ENCODE measurements at regions not wholly inside any gene's neighbourhood (a gene's known extent, or its start where the extent isn't known, plus 50 kb on each side); places are given as distances from the start of the nearest gene placed in this dataset.

DNA sequence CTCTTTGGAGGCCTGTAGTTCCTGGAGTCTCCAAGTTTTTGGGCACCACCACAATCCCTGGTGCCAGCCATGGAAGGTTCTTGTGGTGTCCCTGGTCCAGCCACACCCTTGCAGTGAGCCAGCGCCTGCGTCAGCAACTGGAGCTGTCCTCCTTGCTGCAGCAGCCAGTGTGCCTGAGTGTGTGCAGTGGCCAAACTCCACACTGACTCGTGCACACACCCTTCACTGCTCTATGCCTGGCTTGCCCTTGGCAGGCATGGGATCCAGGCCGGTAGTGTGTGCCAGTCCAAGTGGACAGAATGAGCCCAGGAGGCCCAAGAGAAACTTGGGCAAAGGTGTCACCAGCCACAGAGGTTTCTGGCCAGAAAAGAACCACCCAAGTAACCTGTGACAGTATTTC is 1074.0 kb downstream of the PCDH18 start:
- DNase-seq (ENCODE audit: low read depth, low spot score), result no peak
- in situ Hi-C loops (cut with HindIII; ENCODE audit: low pct_unique_long_range_greater_than_20kb, low sequenced_read_pairs) (no loop called here), intact Hi-C loops (cut with micrococcal nuclease; ENCODE audit: unreplicated experiment) (no loop called here)
- ChIA-PET POLR2A (no interaction called here), CTCF (no interaction called here)
- ATAC-seq, result no peak
- no peaks in the 10 kb centered on the region for H3K4me1 ChIP-seq (ENCODE audit: control insufficient read depth, insufficient read depth, low read length)
- no TSS peak for BruUV-seq (replicated peaks)
- no peak overlapping the region for H3K27ac ChIP-seq (ENCODE audit: low read length)
- TF ChIP-seq SIN3A (IDR thresholded peaks at IDR 0.05; ENCODE audit: borderline replicate concordance, insufficient read depth, low read depth, low read length) (no peak), POLR2AphosphoS5 (IDR thresholded peaks at IDR 0.05; ENCODE audit: low read depth, low read length) (no peak), TCF7L2 (IDR thresholded peaks at IDR 0.05; ENCODE audit: low read depth, low read length) (no peak), CTCF (IDR thresholded peaks at IDR 0.05) (no peak), REST (IDR thresholded peaks at IDR 0.05; ENCODE audit: insufficient read depth in 1 of 2, low read depth in 2 of 2, low read length in 1 of 2) (no peak)
- no peaks in the 10 kb centered on the region for H3K27me3 ChIP-seq (ENCODE audit: control insufficient read depth, insufficient read depth, low read length)
- no peak overlapping the region for H3K4me3 ChIP-seq (ENCODE audit: low read depth in 2 of 2, low read length in 2 of 2)
- H3K9me3 ChIP-seq (ENCODE audit: control insufficient read depth, insufficient read depth, low read depth, low read length), result no peaks in the 10 kb centered on the region
- no peaks in the 10 kb centered on the region for H3K36me3 ChIP-seq (ENCODE audit: control insufficient read depth, insufficient read depth, low read length)

DNA sequence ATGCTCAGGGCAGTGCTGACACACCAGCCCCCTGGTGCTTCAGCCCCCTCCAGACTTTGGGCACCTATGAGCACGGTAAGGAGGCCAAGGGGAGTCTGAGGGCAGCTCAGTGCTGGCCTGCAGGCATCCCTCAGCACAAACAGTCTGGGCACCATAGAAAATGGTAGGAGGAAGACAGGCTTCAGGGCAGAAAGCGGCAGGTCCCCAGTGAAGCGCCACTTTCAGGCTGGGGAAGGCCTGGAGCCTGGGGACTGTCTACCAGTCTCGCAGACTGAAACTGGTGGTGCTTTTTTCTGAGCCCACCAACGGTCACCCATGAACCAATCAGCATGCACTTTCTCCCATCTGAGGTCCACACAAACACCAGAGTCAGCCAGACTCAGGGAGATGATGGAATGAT is 1074.7 kb downstream of the PCDH18 start:
- DNase-seq (ENCODE audit: low read depth, low spot score) (no peak), ATAC-seq (no peak)
- H3K27ac ChIP-seq (ENCODE audit: low read length), result no peak overlapping the region
- intact Hi-C loops (cut with micrococcal nuclease; ENCODE audit: unreplicated experiment), result no loop called here
- CTCF ChIA-PET, result no interaction called here
- no peaks in the 10 kb centered on the region for H3K9me3 ChIP-seq (ENCODE audit: control insufficient read depth, insufficient read depth, low read depth, low read length)
- no TSS peak for BruUV-seq (replicated peaks)
- H3K36me3 ChIP-seq (ENCODE audit: control insufficient read depth, insufficient read depth, low read length), result no peaks in the 10 kb centered on the region
- POLR2A ChIA-PET, result no interaction called here
- TF ChIP-seq REST (IDR thresholded peaks at IDR 0.05; ENCODE audit: insufficient read depth in 1 of 2, low read depth in 2 of 2, low read length in 1 of 2), result no peak
- in situ Hi-C loops (cut with HindIII; ENCODE audit: low pct_unique_long_range_greater_than_20kb, low sequenced_read_pairs), result no loop called here
- no peak overlapping the region for H3K4me3 ChIP-seq (ENCODE audit: low read depth in 2 of 2, low read length in 2 of 2)
- H3K27me3 ChIP-seq (ENCODE audit: control insufficient read depth, insufficient read depth, low read length), result no peaks in the 10 kb centered on the region
- H3K4me1 ChIP-seq (ENCODE audit: control insufficient read depth, insufficient read depth, low read length), result no peaks in the 10 kb centered on the region

All from Panc1 (cell line).